Gastrocnemius medialis (tissue), 4 donors: ENCODE measurements at regions not wholly inside any gene's neighbourhood (a gene's known extent, or its start where the extent isn't known, plus 50 kb on each side); places are given as distances from the start of the nearest gene placed in this dataset.

Experiments used
- ATAC-seq, 2 donors: fragments of 150-250 bp; one replicate each; pipeline ENCODE4 v1.9.1; 2016
- DNase-seq, 2 donors: peaks; one replicate each; pipeline ENCODE4 v3.0.0-alpha.2; 2019
- H3K27ac ChIP-seq, 4 donors: fragments of 200-600 bp; sonication (generic); 1 replicate in 1 of 4; 2 replicates in 3 of 4; pipeline ENCODE4 v1.5.1; 2016 to 2018; ENCODE audit warnings: mild to moderate bottlenecking in 2 of 4, moderate library complexity in 1 of 4
- H3K27me3 ChIP-seq, 3 donors: fragments of 200-600 bp; sonication (generic) in 2 of 3; 1 replicate in 1 of 3; 2 replicates in 2 of 3; pipeline versions ENCODE4 v1.5.1 to v1.6.0; 2016 to 2019; ENCODE audit warnings: mild to moderate bottlenecking in 1 of 3, moderate library complexity in 1 of 3
- H3K36me3 ChIP-seq, 2 donors: fragments of 200-600 bp; sonication (generic) in 1 of 2; one replicate each; pipeline ENCODE4 v1.5.1; 2017 to 2018
- H3K4me1 ChIP-seq, 2 donors: fragments of 200-600 bp; sonication (generic) in 1 of 2; one replicate each; pipeline ENCODE4 v1.5.1; 2016 to 2017; ENCODE audit warnings: mild to moderate bottlenecking in 2 of 2
- H3K4me3 ChIP-seq, 4 donors: fragments of 200-600 bp; sonication (generic) in 3 of 4; 1 replicate in 1 of 4; 2 replicates in 3 of 4; pipeline ENCODE4 v1.5.1; 2016 to 2019; ENCODE audit warnings: mild to moderate bottlenecking in 2 of 4
- H3K9me3 ChIP-seq, 3 donors: fragments of 200-600 bp; sonication (generic) in 2 of 3; 1 replicate in 1 of 3; 2 replicates in 2 of 3; pipeline ENCODE4 v1.5.1; 2016 to 2019
- POLR2A ChIP-seq, 2 donors: fragments of 450-650 bp; IDR thresholded peaks; one replicate each; pipeline ENCODE4 v1.6.1; 2017; ENCODE audit warnings: antibody characterized with exemption in 2 of 2, mild to moderate bottlenecking in 2 of 2, moderate library complexity in 2 of 2
- in situ Hi-C, 4 donors: fragments of 200-750 bp; cut with MboI; loops; one replicate each; pipeline versions ENCODE4 v1.15.0 to v1.8.0; 2017; ENCODE audit warnings: low sequenced_read_pairs in 4 of 4
- intact Hi-C: fragments of 100-400 bp; cut with DNase I; formaldehyde crosslinking; loops from one replicate; pipeline ENCODE4 v1.15.1; 2023; ENCODE audit warnings: low total_unique reads
- TF ChIP-seq, protein P1 (sequence below), 5 experiments: fragments of 450-650 bp in 3 of 5; fragments of 200-600 bp in 2 of 5; sonication (generic) in 2 of 5; IDR thresholded peaks in 4 of 5; conservative IDR thresholded peaks in 1 of 5; 1 replicate in 4 of 5; 2 replicates in 1 of 5; pipeline ENCODE4 v1.5.1; 2016 to 2019; ENCODE audit warnings: antibody characterized with exemption in 5 of 5, mild to moderate bottlenecking in 3 of 5, moderate library complexity in 3 of 5

DNA sequence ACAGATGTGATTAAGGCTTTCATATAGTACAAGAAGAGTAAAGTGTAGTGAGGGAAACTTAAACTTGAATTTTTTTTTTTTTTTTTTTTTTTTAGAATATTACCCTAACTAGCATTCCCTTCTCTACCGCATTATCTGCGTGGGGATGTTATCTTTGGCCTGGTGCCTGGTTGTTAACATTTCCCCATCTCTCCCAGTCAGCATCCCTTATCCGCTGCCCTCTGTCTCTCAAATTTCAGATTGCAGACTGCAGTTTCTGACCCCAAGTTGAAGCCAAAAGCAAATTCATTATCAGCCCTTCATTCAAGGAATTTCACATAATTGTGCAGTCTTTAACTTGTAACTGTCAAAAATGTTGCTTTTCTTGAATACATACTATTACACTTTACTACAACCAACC, 353.0 kb downstream of the PLOD2 start:
- TF ChIP-seq, protein P1, sequence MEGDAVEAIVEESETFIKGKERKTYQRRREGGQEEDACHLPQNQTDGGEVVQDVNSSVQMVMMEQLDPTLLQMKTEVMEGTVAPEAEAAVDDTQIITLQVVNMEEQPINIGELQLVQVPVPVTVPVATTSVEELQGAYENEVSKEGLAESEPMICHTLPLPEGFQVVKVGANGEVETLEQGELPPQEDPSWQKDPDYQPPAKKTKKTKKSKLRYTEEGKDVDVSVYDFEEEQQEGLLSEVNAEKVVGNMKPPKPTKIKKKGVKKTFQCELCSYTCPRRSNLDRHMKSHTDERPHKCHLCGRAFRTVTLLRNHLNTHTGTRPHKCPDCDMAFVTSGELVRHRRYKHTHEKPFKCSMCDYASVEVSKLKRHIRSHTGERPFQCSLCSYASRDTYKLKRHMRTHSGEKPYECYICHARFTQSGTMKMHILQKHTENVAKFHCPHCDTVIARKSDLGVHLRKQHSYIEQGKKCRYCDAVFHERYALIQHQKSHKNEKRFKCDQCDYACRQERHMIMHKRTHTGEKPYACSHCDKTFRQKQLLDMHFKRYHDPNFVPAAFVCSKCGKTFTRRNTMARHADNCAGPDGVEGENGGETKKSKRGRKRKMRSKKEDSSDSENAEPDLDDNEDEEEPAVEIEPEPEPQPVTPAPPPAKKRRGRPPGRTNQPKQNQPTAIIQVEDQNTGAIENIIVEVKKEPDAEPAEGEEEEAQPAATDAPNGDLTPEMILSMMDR (IDR thresholded peaks at IDR 0.05 in 4 of 5, conservative IDR thresholded peaks at IDR 0.05 in 1 of 5), result no peak
- no peak for TF ChIP-seq POLR2A (IDR thresholded peaks at IDR 0.05)
- in situ Hi-C loops, result no loop called here
- no peaks in the 10 kb centered on the region for H3K36me3 ChIP-seq
- intact Hi-C loops, result no loop called here
- no peaks in the 10 kb centered on the region for H3K4me1 ChIP-seq
- H3K4me3 ChIP-seq, result no peak overlapping the region
- no peak for ATAC-seq
- H3K27me3 ChIP-seq, result no peaks in the 10 kb centered on the region
- no peak overlapping the region for H3K27ac ChIP-seq
- H3K9me3 ChIP-seq, result no peaks in the 10 kb centered on the region
- DNase-seq, result no peak

DNA sequence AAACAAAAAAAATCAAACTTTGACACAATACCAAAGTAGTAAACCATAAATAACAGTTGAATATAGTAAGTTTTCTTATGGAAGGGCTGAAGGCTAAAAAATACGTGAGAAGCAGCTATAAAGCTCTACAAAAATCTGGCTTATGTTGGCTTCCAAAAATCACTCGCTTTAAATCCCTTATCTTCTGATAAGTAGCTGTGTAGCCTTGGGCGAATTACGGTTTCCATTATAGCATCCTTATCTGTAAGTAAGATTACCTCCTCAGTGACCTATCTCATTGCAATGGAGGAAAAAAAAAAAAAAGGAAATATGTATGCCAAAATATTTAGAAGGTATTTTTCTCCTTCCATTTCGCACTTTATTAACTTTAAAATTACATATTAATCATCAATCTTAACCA, 348.6 kb downstream of the PLOD2 start:
- intact Hi-C loops, result no loop called here

DNA sequence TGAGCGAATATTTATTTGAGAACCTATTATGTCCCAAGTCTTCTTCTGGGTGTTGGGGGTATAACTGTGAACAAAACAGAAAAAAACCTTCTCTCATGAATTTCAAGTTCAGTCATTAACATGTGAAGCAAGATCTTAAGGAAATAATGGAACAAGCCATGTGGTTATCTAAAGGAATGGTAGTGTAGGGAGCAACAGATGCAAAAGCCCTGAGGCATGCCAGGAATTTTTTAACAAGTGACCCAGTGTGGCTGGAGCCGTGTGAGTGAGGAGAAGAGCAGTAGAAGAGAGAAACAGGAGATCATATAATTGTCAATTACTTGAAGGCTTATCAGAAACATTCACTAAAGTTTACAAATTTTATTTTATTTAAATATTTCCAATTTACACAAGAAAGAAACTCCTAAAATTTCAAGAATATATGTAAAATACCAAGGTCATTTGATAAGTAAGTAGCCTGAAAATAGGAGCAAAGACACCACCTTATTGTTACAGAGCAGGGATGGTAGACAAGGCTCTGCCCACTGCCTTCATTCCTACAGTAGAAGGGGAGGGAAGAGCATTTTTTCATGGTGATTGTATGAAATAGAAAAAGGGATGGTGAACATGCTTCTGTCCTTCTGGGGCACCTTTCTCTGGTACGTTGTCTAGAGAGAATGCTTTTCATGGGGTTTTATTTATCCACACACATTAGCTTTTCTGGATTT, 345.1 kb downstream of the PLOD2 start:
- in situ Hi-C loops, result no loop called here
- H3K4me3 ChIP-seq, result no peak overlapping the region

More for the DNA sequence above, 348.6 kb downstream of the PLOD2 start:
- H3K27ac ChIP-seq, result no peak overlapping the region
- H3K4me1 ChIP-seq, result no peaks in the 10 kb centered on the region
- ATAC-seq, result no peak
- no peak for DNase-seq
- no peak overlapping the region for H3K4me3 ChIP-seq
- H3K36me3 ChIP-seq, result no peaks in the 10 kb centered on the region
- no peaks in the 10 kb centered on the region for H3K27me3 ChIP-seq
- H3K9me3 ChIP-seq, result no peaks in the 10 kb centered on the region
- in situ Hi-C loops, result no loop called here
- no peak for TF ChIP-seq POLR2A (IDR thresholded peaks at IDR 0.05)
- TF ChIP-seq, protein P1 (IDR thresholded peaks at IDR 0.05 in 4 of 5, conservative IDR thresholded peaks at IDR 0.05 in 1 of 5), result no peak

DNA sequence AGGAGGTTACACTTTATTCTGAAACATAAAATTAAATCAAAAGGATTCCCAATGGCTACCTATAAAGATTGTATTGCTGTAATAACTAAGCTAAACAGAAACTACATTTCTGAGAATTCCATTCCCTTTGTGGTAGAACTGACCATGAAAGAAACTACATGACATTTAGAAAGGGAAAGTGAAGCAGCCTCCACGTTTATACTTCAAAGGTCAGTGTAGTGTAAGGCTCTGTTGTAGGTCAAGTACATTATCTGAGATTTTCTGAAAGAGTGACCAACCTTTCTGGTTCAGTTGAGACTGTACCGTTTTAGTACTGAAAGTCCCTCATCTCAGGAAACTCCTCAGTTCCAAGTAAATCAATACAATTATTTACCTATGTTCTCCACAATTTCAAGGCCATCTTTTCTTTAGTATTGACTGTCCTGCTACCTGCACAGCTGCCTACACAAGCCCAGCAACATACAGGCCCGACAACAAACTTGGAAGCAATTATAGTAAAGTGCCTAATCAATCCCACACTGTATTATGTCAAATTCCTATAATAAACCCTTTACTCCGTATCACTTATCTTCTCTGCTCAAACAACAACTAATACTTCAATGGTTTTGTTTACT, 343.0 kb downstream of the PLOD2 start:
- Histone ChIP-seq H3K27me3 (no peaks in the 10 kb centered on the region), H3K4me1 (no peaks in the 10 kb centered on the region), H3K27ac (no peak overlapping the region), H3K4me3 (no peak overlapping the region), H3K9me3 (no peaks in the 10 kb centered on the region), H3K36me3 (no peaks in the 10 kb centered on the region)
- ATAC-seq (no peak), DNase-seq (no peak)
- intact Hi-C loops (no loop called here), in situ Hi-C loops (no loop called here)
- TF ChIP-seq POLR2A (IDR thresholded peaks at IDR 0.05), result no peak
- TF ChIP-seq, protein P1 (IDR thresholded peaks at IDR 0.05 in 4 of 5, conservative IDR thresholded peaks at IDR 0.05 in 1 of 5), result no peak

More for the DNA sequence above, 345.1 kb downstream of the PLOD2 start:
- H3K27me3 ChIP-seq, result no peaks in the 10 kb centered on the region
- H3K9me3 ChIP-seq, result no peaks in the 10 kb centered on the region
- TF ChIP-seq, protein P1 (IDR thresholded peaks at IDR 0.05 in 4 of 5, conservative IDR thresholded peaks at IDR 0.05 in 1 of 5), result no peak
- TF ChIP-seq POLR2A (IDR thresholded peaks at IDR 0.05), result no peak
- no peaks in the 10 kb centered on the region for H3K4me1 ChIP-seq
- no peak overlapping the region for H3K27ac ChIP-seq
- no peaks in the 10 kb centered on the region for H3K36me3 ChIP-seq
- intact Hi-C loops, result no loop called here
- ATAC-seq, result no peak
- no peak for DNase-seq
